Right lobe of liver (tissue), 4 donors: ENCODE measurements at regions not wholly inside any gene's neighbourhood (a gene's known extent, or its start where the extent isn't known, plus 50 kb on each side); places are given as distances from the start of the nearest gene placed in this dataset.

ENCODE experiments used
- POLR2A ChIP-seq: fragments of 450-650 bp; IDR thresholded peaks from one replicate; pipeline ENCODE4 v1.6.1; 2017; ENCODE audit warnings: antibody characterized with exemption, mild to moderate bottlenecking
- TF ChIP-seq, protein P1 (sequence below), 4 donors: fragments of 200-600 bp in 3 of 4; fragments of 450-650 bp in 1 of 4; IDR thresholded peaks; one replicate each; pipeline versions ENCODE4 v1.5.1 to v1.8.0; 2016 to 2022; ENCODE audit warnings: antibody characterized with exemption in 4 of 4, mild to moderate bottlenecking in 2 of 4
- donor health status: DM: no; HTN: no; CAD: no.
- donor health status: DM: no; HTN: no; CAD: no.
- donor health status: DM: no; HTN: yes; CAD: no.

DNA sequence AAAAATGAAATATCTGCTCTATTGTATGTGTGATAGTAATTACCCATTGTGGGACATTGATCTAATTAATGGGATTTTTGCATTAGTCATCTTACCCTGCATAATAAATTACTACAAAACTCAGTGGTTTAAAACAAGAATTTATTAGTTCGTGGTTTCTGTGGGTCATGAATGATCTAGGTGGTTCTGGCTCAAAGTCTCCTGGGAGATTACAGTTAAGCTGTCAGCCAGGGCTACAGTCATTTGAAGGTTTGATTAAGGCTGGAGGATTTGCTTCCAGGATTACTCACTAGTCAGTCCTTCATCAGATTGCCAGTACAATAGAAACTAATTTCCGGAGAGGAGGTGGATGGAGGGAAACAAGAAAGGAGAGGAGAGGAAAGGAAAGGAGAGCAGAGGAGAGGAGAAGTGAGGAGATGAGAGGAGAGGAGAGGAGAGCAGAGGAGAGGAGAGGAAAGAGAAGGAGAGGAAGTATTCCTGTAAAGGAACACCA is 60.4 kb upstream of the TNFSF4 start:
- TF ChIP-seq, protein P1, sequence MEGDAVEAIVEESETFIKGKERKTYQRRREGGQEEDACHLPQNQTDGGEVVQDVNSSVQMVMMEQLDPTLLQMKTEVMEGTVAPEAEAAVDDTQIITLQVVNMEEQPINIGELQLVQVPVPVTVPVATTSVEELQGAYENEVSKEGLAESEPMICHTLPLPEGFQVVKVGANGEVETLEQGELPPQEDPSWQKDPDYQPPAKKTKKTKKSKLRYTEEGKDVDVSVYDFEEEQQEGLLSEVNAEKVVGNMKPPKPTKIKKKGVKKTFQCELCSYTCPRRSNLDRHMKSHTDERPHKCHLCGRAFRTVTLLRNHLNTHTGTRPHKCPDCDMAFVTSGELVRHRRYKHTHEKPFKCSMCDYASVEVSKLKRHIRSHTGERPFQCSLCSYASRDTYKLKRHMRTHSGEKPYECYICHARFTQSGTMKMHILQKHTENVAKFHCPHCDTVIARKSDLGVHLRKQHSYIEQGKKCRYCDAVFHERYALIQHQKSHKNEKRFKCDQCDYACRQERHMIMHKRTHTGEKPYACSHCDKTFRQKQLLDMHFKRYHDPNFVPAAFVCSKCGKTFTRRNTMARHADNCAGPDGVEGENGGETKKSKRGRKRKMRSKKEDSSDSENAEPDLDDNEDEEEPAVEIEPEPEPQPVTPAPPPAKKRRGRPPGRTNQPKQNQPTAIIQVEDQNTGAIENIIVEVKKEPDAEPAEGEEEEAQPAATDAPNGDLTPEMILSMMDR (IDR thresholded peaks at IDR 0.05) = no peak
- TF ChIP-seq POLR2A = no peak
